Left ventricle myocardium inferior (tissue), 1 donor: ENCODE measurements at regions not wholly inside any gene's neighbourhood (a gene's known extent, or its start where the extent isn't known, plus 50 kb on each side); places are given as distances from the start of the nearest gene placed in this dataset.

Source experiments
- DNase-seq: peaks from one replicate; pipeline ENCODE4 v3.0.0-alpha.2; 2020
- H3K27ac ChIP-seq: fragments of 200-600 bp; replicated peaks from 2 replicates; pipeline ENCODE4 v1.8.0; 2021
- H3K27me3 ChIP-seq: fragments of 200-600 bp; 2 replicates; pipeline ENCODE4 v1.8.0; 2021; ENCODE audit warnings: low read depth
- H3K36me3 ChIP-seq: fragments of 200-600 bp; 2 replicates; pipeline ENCODE4 v1.8.0; 2021
- H3K4me1 ChIP-seq: fragments of 200-600 bp; 2 replicates; pipeline ENCODE4 v1.8.0; 2021
- H3K4me3 ChIP-seq: fragments of 200-600 bp; 2 replicates; pipeline ENCODE4 v1.8.0; 2021; ENCODE audit warnings: mild to moderate bottlenecking, moderate library complexity
- H3K9me3 ChIP-seq: fragments of 200-600 bp; replicated peaks from 2 replicates; pipeline ENCODE4 v1.8.0; 2021
- CTCF ChIP-seq: fragments of 200-600 bp; IDR thresholded peaks from 2 replicates; pipeline ENCODE4 v1.8.0; 2021; ENCODE audit warnings: antibody characterized with exemption, mild to moderate bottlenecking, borderline replicate concordance
- intact Hi-C: fragments of 100-400 bp; cut with micrococcal nuclease; formaldehyde crosslinking; loops from one replicate; pipeline ENCODE4 v1.11.0; 2022
- donor health status: DM: no; HTN: yes; CAD: no; lungs with severe emphysema.

GRCh38 chr22:48842976-48843375, 984.7 kb downstream of the BRD1 start:
- Histone ChIP-seq H3K27me3 (peaks cover 68% of the 10 kb centered on the region), H3K27ac (no peak overlapping the region), H3K4me3 (no peak overlapping the region), H3K36me3 (no peaks in the 10 kb centered on the region), H3K9me3 (no peaks in the 10 kb centered on the region), H3K4me1 (no peaks in the 10 kb centered on the region)
- no peak for DNase-seq
- TF ChIP-seq CTCF = no peak
- intact Hi-C loops = no loop called here

- no peak for TF ChIP-seq CTCF
- H3K27me3 ChIP-seq = peaks cover 64% of the 10 kb centered on the region
- intact Hi-C loops = no loop called here
These were observed 985.1 kb downstream of the BRD1 start for GRCh38 chr22:48842583-48842945.

GRCh38 chr22:48841881-48842582, 985.6 kb downstream of the BRD1 start:
- Histone ChIP-seq H3K9me3 (no peaks in the 10 kb centered on the region), H3K36me3 (no peaks in the 10 kb centered on the region), H3K4me1 (no peaks in the 10 kb centered on the region), H3K27ac (no peak overlapping the region), H3K27me3 (peaks cover 62% of the 10 kb centered on the region), H3K4me3 (no peak overlapping the region)
- no peak for TF ChIP-seq CTCF
- no peak for DNase-seq
- intact Hi-C loops = no loop called here

More at GRCh38 chr22:48842583-48842945, 985.1 kb downstream of the BRD1 start:
- Histone ChIP-seq H3K4me3 (no peak overlapping the region), H3K4me1 (no peaks in the 10 kb centered on the region), H3K9me3 (no peaks in the 10 kb centered on the region), H3K27ac (no peak overlapping the region), H3K36me3 (no peaks in the 10 kb centered on the region)
- no peak for DNase-seq

- no peaks in the 10 kb centered on the region for H3K4me1 ChIP-seq
- no peaks in the 10 kb centered on the region for H3K9me3 ChIP-seq
- H3K36me3 ChIP-seq = no peaks in the 10 kb centered on the region
- TF ChIP-seq CTCF = no peak
- H3K4me3 ChIP-seq = no peak overlapping the region
- no peak overlapping the region for H3K27ac ChIP-seq
- peaks cover 54% of the 10 kb centered on the region for H3K27me3 ChIP-seq
- intact Hi-C loops = no loop called here
- DNase-seq = no peak
These were observed 987.3 kb downstream of the BRD1 start for GRCh38 chr22:48840112-48840949.

- H3K36me3 ChIP-seq = no peaks in the 10 kb centered on the region
- no peak for DNase-seq
- H3K27ac ChIP-seq = no peak overlapping the region
- H3K27me3 ChIP-seq = peaks cover 51% of the 10 kb centered on the region
- intact Hi-C loops = no loop called here
- H3K4me1 ChIP-seq = no peaks in the 10 kb centered on the region
- H3K4me3 ChIP-seq = no peak overlapping the region
- TF ChIP-seq CTCF = no peak
- H3K9me3 ChIP-seq = no peaks in the 10 kb centered on the region
These were observed 988.6 kb downstream of the BRD1 start for GRCh38 chr22:48838846-48839730.
